ENCODE measurements at regions not wholly inside any gene's neighbourhood (a gene's known extent, or its start where the extent isn't known, plus 50 kb on each side); places are given as distances from the start of the nearest gene placed in this dataset.
"Not testable (repeated sequence)": the region's sequence is repeated elsewhere in the genome, so short reads cannot be mapped to it uniquely, and the experiment has no call there.

- no peak for DNase-seq (ENCODE audit: low spot score)
Measured at GRCh38 chr10:65787571-65787970, 1138.3 kb upstream of the LRRTM3 start.

- no peak for DNase-seq (ENCODE audit: low spot score)
Measured at GRCh38 chr10:65788271-65788670, 1137.6 kb upstream of the LRRTM3 start.

GRCh38 chr10:65791979-65792378 is 1133.9 kb upstream of the LRRTM3 start:
- DNase-seq (ENCODE audit: low spot score): no peak

- DNase-seq (ENCODE audit: low spot score): no peak
Measured at GRCh38 chr10:65793738-65794425, 1132.0 kb upstream of the LRRTM3 start.

- DNase-seq (ENCODE audit: low spot score): not testable (repeated sequence)
Measured at GRCh38 chr10:65794861-65795260, 1131.0 kb upstream of the LRRTM3 start.

- no peak for DNase-seq (ENCODE audit: low spot score)
Measured at GRCh38 chr10:65796472-65796871, 1129.4 kb upstream of the LRRTM3 start.

- no peak for DNase-seq (ENCODE audit: low spot score)
Measured at GRCh38 chr10:65798133-65798532, 1127.7 kb upstream of the LRRTM3 start.

- no peak for DNase-seq (ENCODE audit: low spot score)
Measured at GRCh38 chr10:65802391-65802790, 1123.4 kb upstream of the LRRTM3 start.

- no peak for DNase-seq (ENCODE audit: low spot score)
Measured at GRCh38 chr10:65805511-65805910, 1120.3 kb upstream of the LRRTM3 start.

GRCh38 chr10:65805993-65806392 is 1119.8 kb upstream of the LRRTM3 start:
- DNase-seq (ENCODE audit: low spot score): no peak

GRCh38 chr10:65808687-65809333 is 1117.0 kb upstream of the LRRTM3 start:
- DNase-seq (ENCODE audit: low spot score): no peak

- DNase-seq (ENCODE audit: low spot score): no peak
Measured at GRCh38 chr10:65811931-65812525, 1113.8 kb upstream of the LRRTM3 start.

- no peak for DNase-seq (ENCODE audit: low spot score)
Measured at GRCh38 chr10:65816536-65816935, 1109.3 kb upstream of the LRRTM3 start.

- no peak for DNase-seq (ENCODE audit: low spot score)
Measured at GRCh38 chr10:65818990-65819389, 1106.8 kb upstream of the LRRTM3 start.

- DNase-seq (ENCODE audit: low spot score): no peak
Measured at GRCh38 chr10:65827359-65827758, 1098.5 kb upstream of the LRRTM3 start.

- no peak for DNase-seq (ENCODE audit: low spot score)
Measured at GRCh38 chr10:65838811-65839210, 1087.0 kb upstream of the LRRTM3 start.

- DNase-seq (ENCODE audit: low spot score): no peak
Measured at GRCh38 chr10:65843203-65843602, 1082.6 kb upstream of the LRRTM3 start.

GRCh38 chr10:65845916-65846315 is 1079.9 kb upstream of the LRRTM3 start:
- no peak for DNase-seq (ENCODE audit: low spot score)

GRCh38 chr10:65846541-65846940 is 1079.3 kb upstream of the LRRTM3 start:
- DNase-seq (ENCODE audit: low spot score): no peak

- DNase-seq (ENCODE audit: low spot score): no peak
Measured at GRCh38 chr10:65846949-65847348, 1078.9 kb upstream of the LRRTM3 start.

- DNase-seq (ENCODE audit: low spot score): no peak
Measured at GRCh38 chr10:65847436-65848230, 1078.2 kb upstream of the LRRTM3 start.

GRCh38 chr10:65858841-65859240 is 1067.0 kb upstream of the LRRTM3 start:
- DNase-seq (ENCODE audit: low spot score): no peak

GRCh38 chr10:65861249-65861648 is 1064.6 kb upstream of the LRRTM3 start:
- no peak for DNase-seq (ENCODE audit: low spot score)
